ENCODE measurements at regions not wholly inside any gene's neighbourhood (a gene's known extent, or its start where the extent isn't known, plus 50 kb on each side); places are given as distances from the start of the nearest gene placed in this dataset.

DNA sequence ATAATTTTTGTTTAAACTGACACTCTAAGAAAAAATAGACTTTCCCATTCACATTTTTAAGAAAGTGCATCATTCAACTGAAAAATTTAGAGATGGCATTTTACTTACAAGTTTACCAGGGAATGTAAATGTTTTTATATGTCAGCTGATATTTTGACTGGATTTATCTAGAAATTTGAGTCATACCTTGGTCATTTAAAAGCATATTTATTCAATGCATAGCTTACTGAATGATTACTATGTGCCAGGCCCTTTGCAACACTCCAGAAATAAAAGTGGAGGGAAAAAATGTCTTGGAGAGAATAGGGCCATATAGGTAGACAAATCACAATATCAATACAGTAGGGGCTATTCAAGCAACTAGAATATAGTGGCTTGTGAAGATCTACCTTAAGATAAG is 98.4 kb upstream of the FAM3C start:
- no peak overlapping the region for H3K27ac Mint-ChIP-seq (ENCODE audit: unreplicated experiment)
- H3K27me3 Mint-ChIP-seq (ENCODE audit: unreplicated experiment) = peaks cover 2% of the 10 kb centered on the region
- no peaks in the 10 kb centered on the region for H3K36me3 Mint-ChIP-seq (ENCODE audit: low read depth, unreplicated experiment)
- H3K4me3 Mint-ChIP-seq (ENCODE audit: unreplicated experiment) = no peak overlapping the region
- H3K9me3 Mint-ChIP-seq (ENCODE audit: unreplicated experiment) = no peaks in the 10 kb centered on the region
- DNase-seq (ENCODE audit: low spot score) = no peak
- H3K4me1 Mint-ChIP-seq (ENCODE audit: unreplicated experiment) = no peaks in the 10 kb centered on the region
- no peak for TF ChIP-seq CTCF (IDR thresholded peaks at IDR 0.05; ENCODE audit: unreplicated experiment)

GRCh38 chr7:121493553-121493952 is 97.4 kb upstream of the FAM3C start:
- no peak for DNase-seq (ENCODE audit: low spot score)
- H3K27me3 Mint-ChIP-seq (ENCODE audit: unreplicated experiment) = peaks cover 2% of the 10 kb centered on the region
- no peaks in the 10 kb centered on the region for H3K4me1 Mint-ChIP-seq (ENCODE audit: unreplicated experiment)
- H3K9me3 Mint-ChIP-seq (ENCODE audit: unreplicated experiment) = no peaks in the 10 kb centered on the region
- TF ChIP-seq CTCF (IDR thresholded peaks at IDR 0.05; ENCODE audit: unreplicated experiment) = peak; percentile 54
- no peaks in the 10 kb centered on the region for H3K36me3 Mint-ChIP-seq (ENCODE audit: low read depth, unreplicated experiment)
- H3K4me3 Mint-ChIP-seq (ENCODE audit: unreplicated experiment) = no peak overlapping the region
- no peak overlapping the region for H3K27ac Mint-ChIP-seq (ENCODE audit: unreplicated experiment)

- no peaks in the 10 kb centered on the region for H3K36me3 Mint-ChIP-seq (ENCODE audit: low read depth, unreplicated experiment)
- H3K27me3 Mint-ChIP-seq (ENCODE audit: unreplicated experiment) = no peaks in the 10 kb centered on the region
- no peak for DNase-seq (ENCODE audit: low spot score)
- H3K4me1 Mint-ChIP-seq (ENCODE audit: unreplicated experiment) = no peaks in the 10 kb centered on the region
- no peak overlapping the region for H3K27ac Mint-ChIP-seq (ENCODE audit: unreplicated experiment)
- no peak overlapping the region for H3K4me3 Mint-ChIP-seq (ENCODE audit: unreplicated experiment)
- H3K9me3 Mint-ChIP-seq (ENCODE audit: unreplicated experiment) = no peaks in the 10 kb centered on the region
- TF ChIP-seq CTCF (IDR thresholded peaks at IDR 0.05; ENCODE audit: unreplicated experiment) = no peak
Observed at GRCh38 chr7:121490309-121490708, 94.2 kb upstream of the FAM3C start.

- no peaks in the 10 kb centered on the region for H3K9me3 Mint-ChIP-seq (ENCODE audit: unreplicated experiment)
- H3K4me1 Mint-ChIP-seq (ENCODE audit: unreplicated experiment) = no peaks in the 10 kb centered on the region
- no peak overlapping the region for H3K4me3 Mint-ChIP-seq (ENCODE audit: unreplicated experiment)
- no peaks in the 10 kb centered on the region for H3K27me3 Mint-ChIP-seq (ENCODE audit: unreplicated experiment)
- no peak for TF ChIP-seq CTCF (IDR thresholded peaks at IDR 0.05; ENCODE audit: unreplicated experiment)
- H3K36me3 Mint-ChIP-seq (ENCODE audit: low read depth, unreplicated experiment) = no peaks in the 10 kb centered on the region
- DNase-seq (ENCODE audit: low spot score) = no peak
- no peak overlapping the region for H3K27ac Mint-ChIP-seq (ENCODE audit: unreplicated experiment)
Observed at GRCh38 chr7:121489440-121489839, 93.3 kb upstream of the FAM3C start.

GRCh38 chr7:121488111-121488650 is 92.1 kb upstream of the FAM3C start:
- Mint-ChIP-seq H3K4me3 (ENCODE audit: unreplicated experiment) (no peak overlapping the region), H3K9me3 (ENCODE audit: unreplicated experiment) (no peaks in the 10 kb centered on the region), H3K4me1 (ENCODE audit: unreplicated experiment) (no peaks in the 10 kb centered on the region), H3K36me3 (ENCODE audit: low read depth, unreplicated experiment) (no peaks in the 10 kb centered on the region), H3K27me3 (ENCODE audit: unreplicated experiment) (no peaks in the 10 kb centered on the region), H3K27ac (ENCODE audit: unreplicated experiment) (no peak overlapping the region)
- no peak for TF ChIP-seq CTCF (IDR thresholded peaks at IDR 0.05; ENCODE audit: unreplicated experiment)
- no peak for DNase-seq (ENCODE audit: low spot score)

All from endothelial cell (in vitro differentiated cells).